Neuronal stem cell (in vitro differentiated cells): ENCODE measurements at regions not wholly inside any gene's neighbourhood (a gene's known extent, or its start where the extent isn't known, plus 50 kb on each side); places are given as distances from the start of the nearest gene placed in this dataset.
A peak's percentile ranks its signal among the peaks of the same experiment; 100 is the strongest.
"Not testable (repeated sequence)": the region's sequence is repeated elsewhere in the genome, so short reads cannot be mapped to it uniquely, and the experiment has no call there.

ENCODE experiments used
- DNase-seq: peaks from one replicate; pipeline ENCODE4 v3.0.0-alpha.2; 2013; ENCODE audit warnings: low spot score
- H2AFZ ChIP-seq: one replicate; pipeline ENCODE4 v1.6.1; 2013; ENCODE audit warnings: mild to moderate bottlenecking, low read length, inconsistent platforms
- H2AK5ac ChIP-seq: 2 replicates; pipeline ENCODE4 v1.6.1; 2013; ENCODE audit warnings: low read depth, mild to moderate bottlenecking, inconsistent platforms, low read length, moderate library complexity, mixed read lengths
- H2BK120ac ChIP-seq: 2 replicates; pipeline ENCODE4 v1.6.1; 2013; ENCODE audit warnings: low read depth, mild to moderate bottlenecking, inconsistent platforms, low read length, moderate library complexity, mixed read lengths
- H2BK12ac ChIP-seq: one replicate; pipeline ENCODE4 v1.6.1; 2013; ENCODE audit warnings: low read length, inconsistent platforms
- H2BK15ac ChIP-seq: 2 replicates; pipeline ENCODE4 v1.6.1; 2013; ENCODE audit warnings: mild to moderate bottlenecking, low read length, inconsistent platforms, mixed read lengths
- H2BK5ac ChIP-seq: one replicate; pipeline ENCODE4 v1.6.1; 2013; ENCODE audit warnings: inconsistent platforms, mild to moderate bottlenecking, low read length, moderate library complexity
- H3K14ac ChIP-seq: one replicate; pipeline ENCODE4 v1.6.1; 2013; ENCODE audit warnings: low read length, inconsistent platforms
- H3K18ac ChIP-seq: 2 replicates; pipeline ENCODE4 v1.6.1; 2013; ENCODE audit warnings: low read length, inconsistent platforms
- H3K23ac ChIP-seq: 2 replicates; pipeline ENCODE4 v1.6.1; 2013; ENCODE audit warnings: low read depth, mild to moderate bottlenecking, mixed read lengths, low read length, inconsistent platforms; ENCODE audit not compliant: poor library complexity
- H3K27ac ChIP-seq: replicated peaks from 3 replicates; pipeline ENCODE4 v1.5.1; 2013; ENCODE audit warnings: low read length, inconsistent platforms
- H3K27me3 ChIP-seq, 3 experiments: 2 replicates each; pipeline ENCODE4 v1.6.1; 2013; ENCODE audit warnings: low read length in 3 of 3, mild to moderate bottlenecking in 2 of 3, inconsistent platforms in 1 of 3, low read depth in 1 of 3, mixed read lengths in 1 of 3, moderate library complexity in 1 of 3; ENCODE audit not compliant: control insufficient read depth in 3 of 3, insufficient read depth in 3 of 3
- H3K36me3 ChIP-seq, 2 donors: replicated peaks in 1 of 2; 2 replicates each; pipeline ENCODE4 v1.6.1; 2013; ENCODE audit warnings: low read length in 2 of 2; ENCODE audit not compliant: control insufficient read depth in 2 of 2, insufficient read depth in 2 of 2
- H3K4ac ChIP-seq: 2 replicates; pipeline ENCODE4 v1.6.1; 2013; ENCODE audit warnings: inconsistent platforms, mild to moderate bottlenecking, low read length, moderate library complexity
- H3K4me1 ChIP-seq, 2 donors: 1 replicate in 1 of 2; 2 replicates in 1 of 2; pipeline ENCODE4 v1.6.1; 2013; ENCODE audit warnings: low read length in 2 of 2, low read depth in 1 of 2; ENCODE audit not compliant: control insufficient read depth in 2 of 2, insufficient read depth in 1 of 2
- H3K4me2 ChIP-seq: one replicate; pipeline ENCODE4 v1.6.1; 2013; ENCODE audit warnings: mild to moderate bottlenecking, low read length, inconsistent platforms; ENCODE audit not compliant: insufficient read depth, poor library complexity, severe bottlenecking
- H3K4me3 ChIP-seq, 2 donors: 2 replicates each; pipeline ENCODE4 v1.5.1; 2013; ENCODE audit warnings: low read length in 2 of 2, mild to moderate bottlenecking in 2 of 2, inconsistent platforms in 1 of 2, moderate library complexity in 1 of 2
- H3K79me1 ChIP-seq: one replicate; pipeline ENCODE4 v1.6.1; 2013; ENCODE audit warnings: low read depth, mild to moderate bottlenecking, inconsistent platforms, low read length, moderate library complexity
- H3K9ac ChIP-seq: one replicate; pipeline ENCODE4 v1.6.1; 2013; ENCODE audit warnings: mild to moderate bottlenecking, low read depth, low read length, inconsistent platforms; ENCODE audit not compliant: poor library complexity
- H3K9me3 ChIP-seq, 2 donors: replicated peaks in 1 of 2; 2 replicates each; pipeline versions ENCODE3 to v1.6.1; 2013; ENCODE audit warnings: low read length in 2 of 2, mild to moderate bottlenecking in 2 of 2, inconsistent platforms in 1 of 2, low read depth in 1 of 2, mixed read lengths in 1 of 2, moderate library complexity in 1 of 2; ENCODE audit not compliant: control insufficient read depth in 2 of 2, insufficient read depth in 1 of 2
- H4K8ac ChIP-seq: one replicate; pipeline ENCODE4 v1.6.1; 2013; ENCODE audit warnings: low read depth, mild to moderate bottlenecking, inconsistent platforms, low read length, moderate library complexity
- H4K91ac ChIP-seq: one replicate; pipeline ENCODE4 v1.6.1; 2013; ENCODE audit warnings: low read length, low read depth, mild to moderate bottlenecking, inconsistent platforms; ENCODE audit not compliant: poor library complexity
- WGBS, 2 donors: extraction: QIAGEN DNeasy Blood & Tissue Kit; methylation state at CpG; one replicate each; pipeline ENCODE4 v1.1.7; 2013; ENCODE audit warnings: missing lambda C conversion rate in 2 of 2, mixed read lengths in 1 of 2; ENCODE audit not compliant: insufficient read length in 2 of 2, insufficient replicate concordance in 1 of 2; ENCODE audit errors: extremely low coverage in 2 of 2; 5-methylcytosine and 5-hydroxymethylcytosine counted together

DNA sequence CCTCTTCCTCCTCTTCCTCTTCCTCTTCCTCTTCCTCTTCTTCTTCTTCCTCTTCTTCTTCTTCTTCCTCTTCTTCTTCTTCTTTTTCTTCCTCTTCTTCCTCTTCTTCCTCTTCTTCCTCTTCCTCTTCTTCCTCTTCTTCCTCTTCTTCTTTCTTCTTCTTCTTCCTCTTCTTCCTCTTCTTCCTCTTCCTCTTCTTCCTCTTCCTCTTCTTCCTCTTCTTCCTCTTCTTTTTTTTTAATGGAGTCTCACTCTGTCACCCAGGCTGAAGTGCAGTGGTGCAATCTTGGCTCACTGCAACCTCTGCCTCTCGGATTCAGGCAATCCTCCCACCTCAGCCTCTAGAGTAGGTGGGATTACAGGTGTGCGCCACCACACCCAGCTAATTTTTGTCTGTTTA, 79.8 kb upstream of the SLC30A5 start:
- H2BK120ac ChIP-seq, H3K4me2 ChIP-seq, H3K4me1 ChIP-seq, H3K14ac ChIP-seq, H2BK12ac ChIP-seq, DNase-seq, H3K18ac ChIP-seq, H3K36me3 ChIP-seq, H3K79me1 ChIP-seq, H2BK15ac ChIP-seq, H2AFZ ChIP-seq, H3K27ac ChIP-seq, H4K91ac ChIP-seq, H3K23ac ChIP-seq, H3K27me3 ChIP-seq, H3K9me3 ChIP-seq, H4K8ac ChIP-seq, H3K9ac ChIP-seq, H2BK5ac ChIP-seq, H3K4me3 ChIP-seq, H2AK5ac ChIP-seq, H3K4ac ChIP-seq: not testable (repeated sequence)
- no CpG with 5 or more reads among the region's 2 CpGs for WGBS, 2 donors

DNA sequence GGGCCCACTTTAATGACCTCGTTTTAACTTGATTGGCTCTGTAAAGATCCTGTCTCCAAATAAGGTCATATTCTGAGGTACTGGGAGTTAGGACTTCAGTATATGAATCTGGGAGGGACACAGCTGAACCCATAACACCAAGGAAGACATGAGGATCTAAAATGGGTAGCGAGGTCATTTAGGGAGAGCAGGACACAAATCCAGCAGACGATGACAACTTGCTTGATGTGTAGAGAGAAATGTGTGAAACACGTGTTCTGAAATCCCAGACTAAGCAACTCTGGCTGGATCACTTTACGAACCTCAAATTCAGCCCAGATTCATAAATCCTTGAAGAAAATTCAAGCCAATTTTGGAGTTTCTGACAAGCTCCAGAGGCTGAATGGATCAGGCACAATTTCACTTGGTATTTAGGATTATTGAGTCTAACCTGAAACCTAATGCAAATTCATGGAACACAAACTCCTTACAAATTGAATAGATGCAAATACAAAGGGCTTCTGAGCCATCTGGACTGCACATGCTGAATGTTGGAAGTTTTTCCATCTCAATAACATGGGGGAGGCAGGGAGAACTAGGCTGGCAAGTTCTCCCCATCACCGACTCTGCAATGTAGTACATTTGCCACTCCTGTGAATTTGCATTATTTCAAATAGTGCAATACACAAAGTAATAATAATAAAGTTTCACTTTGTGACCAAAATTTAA, 74.0 kb upstream of the SLC30A5 start:
- H3K4me2 ChIP-seq, result no peak overlapping the region
- H3K18ac ChIP-seq, result no peak overlapping the region
- H3K9me3 ChIP-seq, result no peaks in the 10 kb centered on the region
- H2AFZ ChIP-seq, result no peak overlapping the region
- H2BK12ac ChIP-seq, result no peak overlapping the region
- no peaks in the 10 kb centered on the region for H3K79me1 ChIP-seq
- no peak overlapping the region for H2BK15ac ChIP-seq
- no peak overlapping the region for H3K27ac ChIP-seq
- no peak overlapping the region for H2BK120ac ChIP-seq
- H3K9ac ChIP-seq, result no peak overlapping the region
- H3K14ac ChIP-seq, result no peak overlapping the region
- no peak for DNase-seq
- H2AK5ac ChIP-seq, result no peak overlapping the region
- no peaks in the 10 kb centered on the region for H3K36me3 ChIP-seq
- H4K8ac ChIP-seq, result no peak overlapping the region
- WGBS, 2 donors, result no CpG with 5 or more reads among the region's 6 CpGs
- H3K4me1 ChIP-seq, result no peaks in the 10 kb centered on the region
- no peaks in the 10 kb centered on the region for H3K27me3 ChIP-seq
- H2BK5ac ChIP-seq, result no peak overlapping the region
- H4K91ac ChIP-seq, result no peak overlapping the region
- no peak overlapping the region for H3K4me3 ChIP-seq
- H3K23ac ChIP-seq, result no peak overlapping the region
- no peak overlapping the region for H3K4ac ChIP-seq

DNA sequence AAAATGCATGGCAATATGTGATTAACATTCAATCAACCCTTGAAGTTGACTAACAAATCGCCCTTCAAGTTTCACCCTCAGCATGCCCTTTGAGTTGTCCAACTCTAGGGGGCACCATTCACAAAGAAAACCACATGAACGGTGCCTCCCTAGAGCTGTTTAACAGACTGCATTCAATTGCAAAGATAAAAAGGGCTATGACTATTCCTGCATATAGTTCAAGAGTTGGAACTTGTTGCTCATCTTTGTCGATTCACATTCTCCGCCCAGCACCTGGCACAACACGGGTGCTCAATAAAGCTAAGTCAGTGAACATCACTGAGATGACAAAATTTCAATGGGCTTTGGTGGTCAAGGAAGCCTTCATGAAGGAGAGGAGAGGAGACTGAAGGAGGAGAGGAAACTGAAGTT, 69.6 kb upstream of the SLC30A5 start:
- Histone ChIP-seq H3K4me1 (no peaks in the 10 kb centered on the region), H3K4me3 (no peak overlapping the region), H3K36me3 (no peaks in the 10 kb centered on the region), H3K9me3 (no peaks in the 10 kb centered on the region), H2AK5ac (no peak overlapping the region), H2BK120ac (no peak overlapping the region), H3K23ac (no peak overlapping the region), H2AFZ (no peak overlapping the region), H3K9ac (no peak overlapping the region), H2BK5ac (no peak overlapping the region), H4K8ac (no peak overlapping the region), H2BK12ac (no peak overlapping the region), H4K91ac (no peak overlapping the region), H3K27ac (no peak overlapping the region), H3K27me3 (peaks cover 0 to 5% (median 0%) of the 10 kb centered on the region in 3 experiments), H3K18ac (no peak overlapping the region), H3K14ac (no peak overlapping the region), H3K79me1 (no peaks in the 10 kb centered on the region), H2BK15ac (no peak overlapping the region), H3K4me2 (no peak overlapping the region), H3K4ac (no peak overlapping the region)
- peak; percentile 26 for DNase-seq
- WGBS, 2 donors, result no CpG with 5 or more reads among the region's 5 CpGs

DNA sequence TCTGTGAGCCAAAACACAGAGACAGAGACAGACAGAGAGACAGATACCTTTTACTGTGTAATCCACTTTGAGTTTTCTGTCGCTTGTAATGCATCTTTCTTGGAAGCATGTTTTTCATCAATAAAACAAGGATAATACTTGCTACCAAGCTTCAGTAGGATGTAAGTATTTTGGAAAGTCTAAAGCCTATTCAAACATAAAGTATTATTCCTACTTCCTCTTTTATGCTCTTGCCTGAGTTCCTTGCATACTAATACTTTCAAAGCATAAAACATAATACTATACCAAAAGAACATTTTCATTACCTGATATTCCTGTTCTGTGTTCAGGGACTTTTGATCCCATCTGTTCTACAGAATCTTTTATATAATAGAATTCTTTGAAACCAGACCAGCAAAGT, 64.5 kb upstream of the SLC30A5 start:
- H4K8ac ChIP-seq, result no peak overlapping the region
- no peak overlapping the region for H2AK5ac ChIP-seq
- no peak overlapping the region for H3K27ac ChIP-seq
- H3K27me3 ChIP-seq, result peaks cover 0 to 16% (median 0%) of the 10 kb centered on the region in 3 experiments
- H3K14ac ChIP-seq, result no peak overlapping the region
- no peaks in the 10 kb centered on the region for H3K9me3 ChIP-seq
- no CpG with 5 or more reads among the region's 1 CpG for WGBS, 2 donors
- H2BK15ac ChIP-seq, result no peak overlapping the region
- H3K4ac ChIP-seq, result no peak overlapping the region
- H4K91ac ChIP-seq, result no peak overlapping the region
- H3K23ac ChIP-seq, result no peak overlapping the region
- H3K18ac ChIP-seq, result no peak overlapping the region
- no peaks in the 10 kb centered on the region for H3K36me3 ChIP-seq
- H2BK12ac ChIP-seq, result no peak overlapping the region
- H3K9ac ChIP-seq, result no peak overlapping the region
- DNase-seq, result no peak
- H3K4me2 ChIP-seq, result no peak overlapping the region
- H2BK120ac ChIP-seq, result no peak overlapping the region
- H2AFZ ChIP-seq, result no peak overlapping the region
- H3K4me1 ChIP-seq, result no peaks in the 10 kb centered on the region
- no peaks in the 10 kb centered on the region for H3K79me1 ChIP-seq
- no peak overlapping the region for H3K4me3 ChIP-seq
- H2BK5ac ChIP-seq, result no peak overlapping the region
